ENCODE measurements at regions not wholly inside any gene's neighbourhood (a gene's known extent, or its start where the extent isn't known, plus 50 kb on each side); places are given as distances from the start of the nearest gene placed in this dataset.
A peak's percentile ranks its signal among the peaks of the same experiment; 100 is the strongest.

GRCh38 chr5:67350185-67350584 is 153.6 kb upstream of the CD180 start:
- no peak for DNase-seq

- DNase-seq: no peak
Measured at GRCh38 chr5:67347821-67348220, 151.2 kb upstream of the CD180 start.

GRCh38 chr5:67346611-67347010 is 150.0 kb upstream of the CD180 start:
- DNase-seq: no peak

GRCh38 chr5:67344870-67345269 is 148.3 kb upstream of the CD180 start:
- no peak for DNase-seq

GRCh38 chr5:67343835-67344234 is 147.2 kb upstream of the CD180 start:
- no peak for DNase-seq

GRCh38 chr5:67341478-67341877 is 144.9 kb upstream of the CD180 start:
- no peak for DNase-seq

- DNase-seq: no peak
Measured at GRCh38 chr5:67339219-67339767, 142.7 kb upstream of the CD180 start.

- no peak for DNase-seq
Measured at GRCh38 chr5:67338421-67338820, 141.8 kb upstream of the CD180 start.

- DNase-seq: no peak
Measured at GRCh38 chr5:67337751-67338150, 141.2 kb upstream of the CD180 start.

- no peak for DNase-seq
Measured at GRCh38 chr5:67335426-67335825, 138.8 kb upstream of the CD180 start.

- DNase-seq: peak; percentile 39
Measured at GRCh38 chr5:67334373-67334772, 137.8 kb upstream of the CD180 start.

GRCh38 chr5:67333171-67333570 is 136.6 kb upstream of the CD180 start:
- no peak for DNase-seq

- DNase-seq: no peak
Measured at GRCh38 chr5:67331296-67331925, 134.8 kb upstream of the CD180 start.

GRCh38 chr5:67319935-67320725 is 123.5 kb upstream of the CD180 start:
- DNase-seq: no peak

- DNase-seq: no peak
Measured at GRCh38 chr5:67318746-67319145, 122.1 kb upstream of the CD180 start.

GRCh38 chr5:67317603-67318002 is 121.0 kb upstream of the CD180 start:
- DNase-seq: no peak

- no peak for DNase-seq
Measured at GRCh38 chr5:67316695-67317094, 120.1 kb upstream of the CD180 start.

GRCh38 chr5:67315082-67315989 is 118.7 kb upstream of the CD180 start:
- no peak for DNase-seq

- no peak for DNase-seq
Measured at GRCh38 chr5:67311701-67312100, 115.1 kb upstream of the CD180 start.

GRCh38 chr5:67311208-67311607 is 114.6 kb upstream of the CD180 start:
- no peak for DNase-seq

- DNase-seq: no peak
Measured at GRCh38 chr5:67310740-67311139, 114.1 kb upstream of the CD180 start.

GRCh38 chr5:67310169-67310568 is 113.6 kb upstream of the CD180 start:
- DNase-seq: no peak

GRCh38 chr5:67308988-67309688 is 112.5 kb upstream of the CD180 start:
- no peak for DNase-seq
